SJSA1 (cell line): ENCODE measurements at regions not wholly inside any gene's neighbourhood (a gene's known extent, or its start where the extent isn't known, plus 50 kb on each side); places are given as distances from the start of the nearest gene placed in this dataset.
A peak's percentile ranks its signal among the peaks of the same experiment; 100 is the strongest.

Source experiments
- DNase-seq, 2 experiments: peaks; one replicate each; pipeline ENCODE4 v3.0.0-alpha.2; 2015 to 2020; ENCODE audit warnings: low spot score in 2 of 2, low read depth in 1 of 2
- H3K27ac ChIP-seq: fragments of 250-450 bp; sonication (Bioruptor Pico); 2 replicates; pipeline ENCODE4 v1.5.1; 2020; ENCODE audit warnings: mild to moderate bottlenecking, moderate library complexity
- H3K27me3 ChIP-seq: fragments of 250-450 bp; sonication (Bioruptor Pico); replicated peaks from 2 replicates; pipeline ENCODE4 v1.5.1; 2020; ENCODE audit warnings: mild to moderate bottlenecking, moderate library complexity
- H3K36me3 ChIP-seq: fragments of 250-450 bp; sonication (Bioruptor Pico); 2 replicates; pipeline ENCODE4 v1.5.1; 2020; ENCODE audit warnings: mild to moderate bottlenecking
- H3K4me1 ChIP-seq: fragments of 250-450 bp; sonication (Bioruptor Pico); replicated peaks from 2 replicates; pipeline ENCODE4 v1.6.1; 2021; ENCODE audit warnings: mild to moderate bottlenecking
- H3K4me3 ChIP-seq: fragments of 250-450 bp; sonication (Bioruptor Pico); 2 replicates; pipeline ENCODE4 v1.5.1; 2020; ENCODE audit warnings: mild to moderate bottlenecking
- H3K9me3 ChIP-seq: fragments of 250-450 bp; sonication (Bioruptor Pico); replicated peaks from 2 replicates; pipeline ENCODE4 v1.5.1; 2020; ENCODE audit warnings: mild to moderate bottlenecking

- DNase-seq: no peak
These were observed 141.5 kb upstream of the NDUFV2 start for GRCh38 chr18:8960740-8961657.

GRCh38 chr18:8962192-8962779 lies 140.2 kb upstream of the NDUFV2 start:
- Histone ChIP-seq H3K4me3 (no peak overlapping the region), H3K9me3 (no peaks in the 10 kb centered on the region; the same call in 1 of the 2 replicates), H3K4me1 (peaks cover 11% of the 10 kb centered on the region), H3K27me3 (no peaks in the 10 kb centered on the region), H3K36me3 (no peaks in the 10 kb centered on the region), H3K27ac (no peak overlapping the region)
- no peak for DNase-seq

More at GRCh38 chr18:8960740-8961657, 141.5 kb upstream of the NDUFV2 start:
- H3K4me3 ChIP-seq: no peak overlapping the region
- no peaks in the 10 kb centered on the region for H3K36me3 ChIP-seq
- H3K27me3 ChIP-seq: no peaks in the 10 kb centered on the region
- H3K27ac ChIP-seq: peak overlapping the region; percentile 52; the same call in 1 of the 2 replicates
- H3K9me3 ChIP-seq: no peaks in the 10 kb centered on the region; the same call in 1 of the 2 replicates
- H3K4me1 ChIP-seq: peaks cover 16% of the 10 kb centered on the region

- DNase-seq: no peak
- H3K27me3 ChIP-seq: no peaks in the 10 kb centered on the region
- no peak overlapping the region for H3K4me3 ChIP-seq
- H3K36me3 ChIP-seq: no peaks in the 10 kb centered on the region
- H3K9me3 ChIP-seq: no peaks in the 10 kb centered on the region; the same call in 1 of the 2 replicates
- H3K4me1 ChIP-seq: peaks cover 11% of the 10 kb centered on the region
- no peak overlapping the region for H3K27ac ChIP-seq
These were observed 139.5 kb upstream of the NDUFV2 start for GRCh38 chr18:8962855-8963635.

GRCh38 chr18:8963876-8964275 lies 138.6 kb upstream of the NDUFV2 start:
- no peak overlapping the region for H3K27ac ChIP-seq
- no peaks in the 10 kb centered on the region for H3K36me3 ChIP-seq
- H3K4me1 ChIP-seq: peaks cover 11% of the 10 kb centered on the region
- DNase-seq: no peak
- no peak overlapping the region for H3K4me3 ChIP-seq
- H3K27me3 ChIP-seq: no peaks in the 10 kb centered on the region
- H3K9me3 ChIP-seq: no peaks in the 10 kb centered on the region; the same call in 1 of the 2 replicates

GRCh38 chr18:8965398-8965797 lies 137.1 kb upstream of the NDUFV2 start:
- no peaks in the 10 kb centered on the region for H3K9me3 ChIP-seq
- DNase-seq: no peak
- H3K36me3 ChIP-seq: no peaks in the 10 kb centered on the region
- no peaks in the 10 kb centered on the region for H3K27me3 ChIP-seq
- no peak overlapping the region for H3K4me3 ChIP-seq
- H3K27ac ChIP-seq: no peak overlapping the region
- H3K4me1 ChIP-seq: peaks cover 15% of the 10 kb centered on the region

- Histone ChIP-seq H3K27ac (no peak overlapping the region), H3K4me3 (no peak overlapping the region), H3K4me1 (peaks cover 5% of the 10 kb centered on the region; the same call in 1 of the 2 replicates), H3K27me3 (no peaks in the 10 kb centered on the region), H3K9me3 (no peaks in the 10 kb centered on the region), H3K36me3 (no peaks in the 10 kb centered on the region)
- no peak for DNase-seq
These were observed 135.7 kb upstream of the NDUFV2 start for GRCh38 chr18:8966821-8967220.

- no peak overlapping the region for H3K4me3 ChIP-seq
- peaks cover 5% of the 10 kb centered on the region; the same call in 1 of the 2 replicates for H3K4me1 ChIP-seq
- H3K27me3 ChIP-seq: no peaks in the 10 kb centered on the region
- no peak for DNase-seq
- H3K27ac ChIP-seq: no peak overlapping the region
- H3K9me3 ChIP-seq: no peaks in the 10 kb centered on the region
- no peaks in the 10 kb centered on the region for H3K36me3 ChIP-seq
These were observed 134.9 kb upstream of the NDUFV2 start for GRCh38 chr18:8967573-8967972.

- peaks cover 5% of the 10 kb centered on the region; the same call in 1 of the 2 replicates for H3K4me1 ChIP-seq
These were observed 132.7 kb upstream of the NDUFV2 start for GRCh38 chr18:8969639-8970390.

GRCh38 chr18:8970843-8971242 lies 131.7 kb upstream of the NDUFV2 start:
- Histone ChIP-seq H3K9me3 (no peaks in the 10 kb centered on the region; the same call in 1 of the 2 replicates), H3K4me1 (peaks cover 5% of the 10 kb centered on the region; the same call in 1 of the 2 replicates), H3K4me3 (no peak overlapping the region), H3K27ac (no peak overlapping the region), H3K36me3 (no peaks in the 10 kb centered on the region), H3K27me3 (no peaks in the 10 kb centered on the region)
- no peak for DNase-seq

More at GRCh38 chr18:8969639-8970390, 132.7 kb upstream of the NDUFV2 start:
- H3K27ac ChIP-seq: no peak overlapping the region
- H3K4me3 ChIP-seq: no peak overlapping the region
- H3K27me3 ChIP-seq: no peaks in the 10 kb centered on the region
- no peaks in the 10 kb centered on the region; the same call in 1 of the 2 replicates for H3K9me3 ChIP-seq
- no peaks in the 10 kb centered on the region for H3K36me3 ChIP-seq
- no peak for DNase-seq

GRCh38 chr18:8972116-8972515 lies 130.4 kb upstream of the NDUFV2 start:
- Histone ChIP-seq H3K9me3 (no peaks in the 10 kb centered on the region; the same call in 1 of the 2 replicates), H3K36me3 (no peaks in the 10 kb centered on the region), H3K27me3 (no peaks in the 10 kb centered on the region), H3K4me3 (no peak overlapping the region), H3K4me1 (peaks cover 5% of the 10 kb centered on the region; the same call in 1 of the 2 replicates), H3K27ac (no peak overlapping the region)
- DNase-seq: no peak

- Histone ChIP-seq H3K4me3 (no peak overlapping the region), H3K27me3 (no peaks in the 10 kb centered on the region), H3K27ac (no peak overlapping the region), H3K4me1 (peaks cover 9% of the 10 kb centered on the region), H3K36me3 (no peaks in the 10 kb centered on the region), H3K9me3 (no peaks in the 10 kb centered on the region; the same call in 1 of the 2 replicates)
- DNase-seq: no peak
These were observed 128.2 kb upstream of the NDUFV2 start for GRCh38 chr18:8974279-8974678.

GRCh38 chr18:8974696-8975095 lies 127.8 kb upstream of the NDUFV2 start:
- Histone ChIP-seq H3K36me3 (no peaks in the 10 kb centered on the region), H3K4me1 (peaks cover 13% of the 10 kb centered on the region), H3K4me3 (no peak overlapping the region), H3K27me3 (no peaks in the 10 kb centered on the region), H3K9me3 (no peaks in the 10 kb centered on the region; the same call in 1 of the 2 replicates), H3K27ac (no peak overlapping the region)
- DNase-seq: no peak

- no peaks in the 10 kb centered on the region for H3K27me3 ChIP-seq
- H3K27ac ChIP-seq: no peak overlapping the region
- H3K36me3 ChIP-seq: no peaks in the 10 kb centered on the region
- H3K9me3 ChIP-seq: no peaks in the 10 kb centered on the region; the same call in 1 of the 2 replicates
- no peak for DNase-seq
- no peak overlapping the region for H3K4me3 ChIP-seq
- H3K4me1 ChIP-seq: peaks cover 18% of the 10 kb centered on the region
These were observed 126.9 kb upstream of the NDUFV2 start for GRCh38 chr18:8975624-8976023.
